ENCODE measurements at regions not wholly inside any gene's neighbourhood (a gene's known extent, or its start where the extent isn't known, plus 50 kb on each side); places are given as distances from the start of the nearest gene placed in this dataset.

GRCh38 chr9:18348083-18348475 is 125.9 kb upstream of the ADAMTSL1 start:
- Histone ChIP-seq H3K27me3 (replicated peaks in 2 of 5; ENCODE audit: control insufficient read depth in 4 of 5, insufficient read depth in 5 of 5, low read length in 4 of 5) (no peaks in the 10 kb centered on the region), H3K4me1 (ENCODE audit: control extremely low read depth in 1 of 4, control insufficient read depth in 4 of 4, insufficient read depth in 4 of 4, low read length in 3 of 4) (no peaks in the 10 kb centered on the region), H3K4me3 (ENCODE audit: control insufficient read depth in 1 of 7, extremely low read depth in 1 of 7, insufficient read depth in 4 of 7, low read depth in 2 of 7, low read length in 6 of 7) (no peak overlapping the region), H3K27ac (ENCODE audit: insufficient read depth in 1 of 2, low read depth in 1 of 2, low read length in 2 of 2, poor library complexity in 1 of 2, severe bottlenecking in 2 of 2) (no peak overlapping the region), H3K9me3 (ENCODE audit: control extremely low read depth in 1 of 5, control insufficient read depth in 4 of 5, insufficient read depth in 2 of 5, low read depth in 1 of 5, low read length in 4 of 5) (no peaks in the 10 kb centered on the region), H3K36me3 (ENCODE audit: control insufficient read depth in 4 of 4, insufficient read depth in 4 of 4, low read length in 3 of 4) (no peaks in the 10 kb centered on the region)
- CTCF ChIA-PET: no interaction called here
- POLR2A ChIA-PET: no interaction called here
- no CpG with 5 or more reads among the region's 2 CpGs for WGBS (ENCODE audit: insufficient coverage)
- no peak for DNase-seq

GRCh38 chr9:18349530-18349929 is 124.4 kb upstream of the ADAMTSL1 start:
- CTCF ChIA-PET: no interaction called here
- Histone ChIP-seq H3K9me3 (ENCODE audit: control extremely low read depth in 1 of 5, control insufficient read depth in 4 of 5, insufficient read depth in 2 of 5, low read depth in 1 of 5, low read length in 4 of 5) (no peaks in the 10 kb centered on the region), H3K4me3 (ENCODE audit: control insufficient read depth in 1 of 7, extremely low read depth in 1 of 7, insufficient read depth in 4 of 7, low read depth in 2 of 7, low read length in 6 of 7) (no peak overlapping the region), H3K27me3 (replicated peaks in 2 of 5; ENCODE audit: control insufficient read depth in 4 of 5, insufficient read depth in 5 of 5, low read length in 4 of 5) (no peaks in the 10 kb centered on the region), H3K27ac (ENCODE audit: insufficient read depth in 1 of 2, low read depth in 1 of 2, low read length in 2 of 2, poor library complexity in 1 of 2, severe bottlenecking in 2 of 2) (no peak overlapping the region), H3K36me3 (ENCODE audit: control insufficient read depth in 4 of 4, insufficient read depth in 4 of 4, low read length in 3 of 4) (no peaks in the 10 kb centered on the region), H3K4me1 (ENCODE audit: control extremely low read depth in 1 of 4, control insufficient read depth in 4 of 4, insufficient read depth in 4 of 4, low read length in 3 of 4) (no peaks in the 10 kb centered on the region)
- POLR2A ChIA-PET: no interaction called here
- DNase-seq: no peak
- 90% methylated on average over 1 of the region's 3 CpGs for WGBS (ENCODE audit: insufficient coverage)

GRCh38 chr9:18350036-18350435 is 123.9 kb upstream of the ADAMTSL1 start:
- no peaks in the 10 kb centered on the region for H3K4me1 ChIP-seq (ENCODE audit: control extremely low read depth in 1 of 4, control insufficient read depth in 4 of 4, insufficient read depth in 4 of 4, low read length in 3 of 4)
- 96% methylated on average over 3 of the region's 3 CpGs for WGBS (ENCODE audit: insufficient coverage)
- no peaks in the 10 kb centered on the region for H3K9me3 ChIP-seq (ENCODE audit: control extremely low read depth in 1 of 5, control insufficient read depth in 4 of 5, insufficient read depth in 2 of 5, low read depth in 1 of 5, low read length in 4 of 5)
- DNase-seq: no peak
- ChIA-PET POLR2A (no interaction called here), CTCF (no interaction called here)
- no peak overlapping the region for H3K4me3 ChIP-seq (ENCODE audit: control insufficient read depth in 1 of 7, extremely low read depth in 1 of 7, insufficient read depth in 4 of 7, low read depth in 2 of 7, low read length in 6 of 7)
- H3K27ac ChIP-seq (ENCODE audit: insufficient read depth in 1 of 2, low read depth in 1 of 2, low read length in 2 of 2, poor library complexity in 1 of 2, severe bottlenecking in 2 of 2): no peak overlapping the region
- no peaks in the 10 kb centered on the region for H3K36me3 ChIP-seq (ENCODE audit: control insufficient read depth in 4 of 4, insufficient read depth in 4 of 4, low read length in 3 of 4)
- no peaks in the 10 kb centered on the region for H3K27me3 ChIP-seq (replicated peaks in 2 of 5; ENCODE audit: control insufficient read depth in 4 of 5, insufficient read depth in 5 of 5, low read length in 4 of 5)

- CTCF ChIA-PET: no interaction called here
- POLR2A ChIA-PET: no interaction called here
- Histone ChIP-seq H3K4me1 (ENCODE audit: control extremely low read depth in 1 of 4, control insufficient read depth in 4 of 4, insufficient read depth in 4 of 4, low read length in 3 of 4) (no peaks in the 10 kb centered on the region), H3K4me3 (ENCODE audit: control insufficient read depth in 1 of 7, extremely low read depth in 1 of 7, insufficient read depth in 4 of 7, low read depth in 2 of 7, low read length in 6 of 7) (no peak overlapping the region), H3K9me3 (ENCODE audit: control extremely low read depth in 1 of 5, control insufficient read depth in 4 of 5, insufficient read depth in 2 of 5, low read depth in 1 of 5, low read length in 4 of 5) (no peaks in the 10 kb centered on the region), H3K27ac (ENCODE audit: insufficient read depth in 1 of 2, low read depth in 1 of 2, low read length in 2 of 2, poor library complexity in 1 of 2, severe bottlenecking in 2 of 2) (no peak overlapping the region), H3K27me3 (replicated peaks in 2 of 5; ENCODE audit: control insufficient read depth in 4 of 5, insufficient read depth in 5 of 5, low read length in 4 of 5) (peaks cover 0 to 5% (median 0%) of the 10 kb centered on the region in 5 experiments), H3K36me3 (ENCODE audit: control insufficient read depth in 4 of 4, insufficient read depth in 4 of 4, low read length in 3 of 4) (no peaks in the 10 kb centered on the region)
- no CpG with 5 or more reads among the region's 4 CpGs for WGBS (ENCODE audit: insufficient coverage)
- DNase-seq: no peak
These were observed 122.9 kb upstream of the ADAMTSL1 start for GRCh38 chr9:18350995-18351595.

GRCh38 chr9:18352711-18353110 is 121.2 kb upstream of the ADAMTSL1 start:
- no peak for DNase-seq
- H3K27ac ChIP-seq (ENCODE audit: insufficient read depth in 1 of 2, low read depth in 1 of 2, low read length in 2 of 2, poor library complexity in 1 of 2, severe bottlenecking in 2 of 2): no peak overlapping the region
- no peaks in the 10 kb centered on the region for H3K36me3 ChIP-seq (ENCODE audit: control insufficient read depth in 4 of 4, insufficient read depth in 4 of 4, low read length in 3 of 4)
- H3K9me3 ChIP-seq (ENCODE audit: control extremely low read depth in 1 of 5, control insufficient read depth in 4 of 5, insufficient read depth in 2 of 5, low read depth in 1 of 5, low read length in 4 of 5): no peaks in the 10 kb centered on the region
- ChIA-PET CTCF (no interaction called here), POLR2A (no interaction called here)
- no peak overlapping the region for H3K4me3 ChIP-seq (ENCODE audit: control insufficient read depth in 1 of 7, extremely low read depth in 1 of 7, insufficient read depth in 4 of 7, low read depth in 2 of 7, low read length in 6 of 7)
- 100% methylated on average over 2 of the region's 3 CpGs for WGBS (ENCODE audit: insufficient coverage)
- peaks cover 0 to 5% (median 0%) of the 10 kb centered on the region in 5 experiments for H3K27me3 ChIP-seq (replicated peaks in 2 of 5; ENCODE audit: control insufficient read depth in 4 of 5, insufficient read depth in 5 of 5, low read length in 4 of 5)
- H3K4me1 ChIP-seq (ENCODE audit: control extremely low read depth in 1 of 4, control insufficient read depth in 4 of 4, insufficient read depth in 4 of 4, low read length in 3 of 4): no peaks in the 10 kb centered on the region

GRCh38 chr9:18353473-18353872 is 120.5 kb upstream of the ADAMTSL1 start:
- Histone ChIP-seq H3K36me3 (ENCODE audit: control insufficient read depth in 4 of 4, insufficient read depth in 4 of 4, low read length in 3 of 4) (no peaks in the 10 kb centered on the region), H3K4me1 (ENCODE audit: control extremely low read depth in 1 of 4, control insufficient read depth in 4 of 4, insufficient read depth in 4 of 4, low read length in 3 of 4) (no peaks in the 10 kb centered on the region), H3K27me3 (replicated peaks in 2 of 5; ENCODE audit: control insufficient read depth in 4 of 5, insufficient read depth in 5 of 5, low read length in 4 of 5) (peaks cover 0 to 5% (median 0%) of the 10 kb centered on the region in 5 experiments), H3K27ac (ENCODE audit: insufficient read depth in 1 of 2, low read depth in 1 of 2, low read length in 2 of 2, poor library complexity in 1 of 2, severe bottlenecking in 2 of 2) (no peak overlapping the region), H3K9me3 (ENCODE audit: control extremely low read depth in 1 of 5, control insufficient read depth in 4 of 5, insufficient read depth in 2 of 5, low read depth in 1 of 5, low read length in 4 of 5) (no peaks in the 10 kb centered on the region), H3K4me3 (ENCODE audit: control insufficient read depth in 1 of 7, extremely low read depth in 1 of 7, insufficient read depth in 4 of 7, low read depth in 2 of 7, low read length in 6 of 7) (no peak overlapping the region)
- ChIA-PET CTCF (no interaction called here), POLR2A (no interaction called here)
- no peak for DNase-seq

- 100% methylated on average over 1 of the region's 1 CpG for WGBS (ENCODE audit: insufficient coverage)
- DNase-seq: no peak
- Histone ChIP-seq H3K4me1 (ENCODE audit: control extremely low read depth in 1 of 4, control insufficient read depth in 4 of 4, insufficient read depth in 4 of 4, low read length in 3 of 4) (peaks cover 0 to 3% (median under 1%) of the 10 kb centered on the region in 4 experiments), H3K4me3 (ENCODE audit: control insufficient read depth in 1 of 7, extremely low read depth in 1 of 7, insufficient read depth in 4 of 7, low read depth in 2 of 7, low read length in 6 of 7) (no peak overlapping the region), H3K27me3 (replicated peaks in 2 of 5; ENCODE audit: control insufficient read depth in 4 of 5, insufficient read depth in 5 of 5, low read length in 4 of 5) (peaks cover 0 to 5% (median 0%) of the 10 kb centered on the region in 5 experiments), H3K9me3 (ENCODE audit: control extremely low read depth in 1 of 5, control insufficient read depth in 4 of 5, insufficient read depth in 2 of 5, low read depth in 1 of 5, low read length in 4 of 5) (no peaks in the 10 kb centered on the region), H3K27ac (ENCODE audit: insufficient read depth in 1 of 2, low read depth in 1 of 2, low read length in 2 of 2, poor library complexity in 1 of 2, severe bottlenecking in 2 of 2) (no peak overlapping the region), H3K36me3 (ENCODE audit: control insufficient read depth in 4 of 4, insufficient read depth in 4 of 4, low read length in 3 of 4) (no peaks in the 10 kb centered on the region)
- POLR2A ChIA-PET: no interaction called here
- CTCF ChIA-PET: no interaction called here
These were observed 116.6 kb upstream of the ADAMTSL1 start for GRCh38 chr9:18357321-18357720.

Measured in common myeloid progenitor, CD34-positive (primary cell).